K562 (cell line): ENCODE measurements at regions not wholly inside any gene's neighbourhood (a gene's known extent, or its start where the extent isn't known, plus 50 kb on each side); places are given as distances from the start of the nearest gene placed in this dataset.

ENCODE experiments used
- ATAC-seq: fragments of 200-7000 bp; cut with Tn5 transposase; 3 replicates; pipeline ENCODE4 v1.9.1; 2020; ENCODE audit warnings: moderate library complexity
- BruUV-seq: library from RNA; stranded (reverse); fragments of 400-500 nt; replicated peaks from 2 replicates; lab custom pipeline; 2021; lab: Mats Ljungman, UMichigan
- CTCF ChIA-PET: fragments of 300-600 bp; formaldehyde crosslinking; extraction: SDS; loops from one replicate; lab custom pipeline; 2021; ENCODE audit warnings: low intra/inter-chr PET ratio; lab: Yijun Ruan, JAX
- POLR2A ChIA-PET: fragments of 300-600, 350-650 bp; sonication (Branson Sonifier 250); formaldehyde crosslinking; extraction: SDS; loops from one replicate; lab custom pipeline; 2021; ENCODE audit warnings: antibody characterized with exemption, inconsistent platforms; lab: Yijun Ruan, JAX
- DNase-seq, 4 experiments: peaks; one replicate each; pipeline versions ENCODE4 v3.0.0 to v3.0.0-alpha.2; 2011 to 2018; ENCODE audit warnings: low spot score in 3 of 4, mixed read lengths in 3 of 4; ENCODE audit errors: extremely low read depth in 1 of 4
- FAIRE-seq: peaks from 2 replicates; lab custom pipeline; 2011; peaks lifted over from hg19 to GRCh38; lab: Jason Lieb, UNC
- H2AFZ ChIP-seq: 2 replicates; pipeline ENCODE4 v1.6.0; 2011; ENCODE audit warnings: low read depth, low read length, control low read depth, inconsistent platforms
- H3K27ac ChIP-seq: fragments of 200-600 bp; 3 replicates; pipeline ENCODE4 v1.8.0; 2011; ENCODE audit warnings: low read depth, mild to moderate bottlenecking, control low read depth, inconsistent platforms, low read length, moderate library complexity, mixed read lengths; ENCODE audit errors: extremely low read depth
- H3K27me3 ChIP-seq, 2 experiments: fragments of 300-600 bp in 1 of 2; 2 replicates in 1 of 2; 3 replicates in 1 of 2; pipeline versions ENCODE4 v1.6.0 to v1.8.0; 2011; ENCODE audit warnings: inconsistent platforms in 2 of 2, low read length in 2 of 2, mild to moderate bottlenecking in 1 of 2, mixed read lengths in 1 of 2, moderate library complexity in 1 of 2; ENCODE audit not compliant: control insufficient read depth in 2 of 2, insufficient read depth in 2 of 2
- H3K36me3 ChIP-seq: fragments of 300-600 bp; 3 replicates; pipeline ENCODE4 v1.8.0; 2011; ENCODE audit warnings: mild to moderate bottlenecking, low read length, inconsistent platforms; ENCODE audit not compliant: control insufficient read depth, insufficient read depth
- H3K4me1 ChIP-seq, 2 experiments: fragments of 200-600 bp in 1 of 2; replicated peaks in 1 of 2; 2 replicates in 1 of 2; 3 replicates in 1 of 2; pipeline versions ENCODE4 v1.5.1 to v1.8.0; 2011; ENCODE audit warnings: inconsistent platforms in 2 of 2, low read length in 2 of 2, mild to moderate bottlenecking in 1 of 2, mixed read lengths in 1 of 2, moderate library complexity in 1 of 2; ENCODE audit not compliant: control insufficient read depth in 2 of 2, insufficient read depth in 2 of 2
- H3K4me2 ChIP-seq: 2 replicates; pipeline ENCODE4 v1.6.1; 2011; ENCODE audit warnings: low read length, control low read depth, inconsistent platforms, mixed read lengths; ENCODE audit not compliant: insufficient read depth
- H3K4me3 ChIP-seq: fragments of 200-600 bp; sonication (generic), shearing (Covaris generic); 2 replicates; pipeline ENCODE4 v1.5.1; 2016; ENCODE audit warnings: control low read depth, inconsistent platforms
- H3K79me2 ChIP-seq: fragments of 200-600 bp; 3 replicates; pipeline ENCODE4 v1.8.0; 2011; ENCODE audit warnings: low read length, inconsistent platforms; ENCODE audit not compliant: control insufficient read depth, insufficient read depth
- H3K9ac ChIP-seq, 2 experiments: 2 replicates each; pipeline versions ENCODE4 v1.6.0 to v1.6.1; 2011; ENCODE audit warnings: low read depth in 2 of 2, low read length in 2 of 2, control low read depth in 1 of 2, inconsistent platforms in 1 of 2, mild to moderate bottlenecking in 1 of 2, mixed read lengths in 1 of 2; ENCODE audit not compliant: insufficient read depth in 1 of 2
- H3K9me1 ChIP-seq: one replicate; pipeline ENCODE4 v1.6.0; 2011; ENCODE audit warnings: inconsistent platforms, mild to moderate bottlenecking, low read length, moderate library complexity; ENCODE audit not compliant: control insufficient read depth, insufficient read depth
- H3K9me3 ChIP-seq: replicated peaks from 2 replicates; pipeline ENCODE4 v1.5.1; 2011; ENCODE audit warnings: low read depth, low read length, inconsistent platforms; ENCODE audit not compliant: control insufficient read depth, insufficient read depth
- H4K20me1 ChIP-seq: replicated peaks from 2 replicates; pipeline ENCODE4 v1.6.1; 2011; ENCODE audit warnings: low read length, inconsistent platforms, mixed read lengths; ENCODE audit not compliant: control insufficient read depth, insufficient read depth
- ATF1 ChIP-seq, 2 experiments: fragments of 450-650 bp in 1 of 2; IDR thresholded peaks; 2 replicates each; pipeline ENCODE4 v1.6.1; 2016; ENCODE audit warnings: missing compliant biosample characterization in 1 of 2, missing genetic modification characterization in 1 of 2
- BRCA1 ChIP-seq, 2 experiments: fragments of 450-650 bp in 1 of 2; sonication (generic) in 1 of 2; formaldehyde crosslinking in 1 of 2; IDR thresholded peaks; 2 replicates each; pipeline versions ENCODE4 v1.5.0 to v1.6.1; 2017 to 2020; ENCODE audit warnings: mild to moderate bottlenecking in 1 of 2, missing genetic modification reagents in 1 of 2
- CBX1 ChIP-seq: sonication (generic); IDR thresholded peaks from 2 replicates; pipeline ENCODE4 v1.6.1; 2016; ENCODE audit warnings: antibody characterized with exemption, low read depth, mild to moderate bottlenecking
- HES1 ChIP-seq: fragments of 450-650 bp; IDR thresholded peaks from 2 replicates; pipeline ENCODE4 v1.6.1; 2016; ENCODE audit warnings: low read depth, mild to moderate bottlenecking, moderate library complexity
- IFI16 ChIP-seq: fragments of 250-450 bp; sonication (Bioruptor Pico); IDR thresholded peaks from 2 replicates; pipeline ENCODE4 v2.1.2; 2022; ENCODE audit warnings: mild to moderate bottlenecking, inconsistent platforms
- MED1 ChIP-seq: sonication (generic); formaldehyde crosslinking; IDR thresholded peaks from 2 replicates; pipeline ENCODE4 v1.8.1; 2023; ENCODE audit warnings: missing genetic modification reagents, borderline replicate concordance
- NR2C2 ChIP-seq, 2 experiments: fragments of 200-800 bp in 1 of 2; sonication (Bioruptor generic) in 1 of 2; sonication (generic) in 1 of 2; formaldehyde crosslinking in 1 of 2; IDR thresholded peaks; 2 replicates each; pipeline versions ENCODE4 v1.6.1 to v1.8.0; 2016 to 2022; ENCODE audit warnings: mild to moderate bottlenecking in 1 of 2, missing compliant biosample characterization in 1 of 2, missing genetic modification characterization in 1 of 2, missing genetic modification reagents in 1 of 2
- RFX1 ChIP-seq: fragments of 450-650 bp; IDR thresholded peaks from 2 replicates; pipeline ENCODE4 v1.6.1; 2016; ENCODE audit warnings: mild to moderate bottlenecking, moderate library complexity
- SAP30 ChIP-seq: fragments of 200-600 bp; sonication (generic); IDR thresholded peaks from 2 replicates; pipeline ENCODE4 v1.6.1; 2012; ENCODE audit warnings: borderline replicate concordance, low read depth, mild to moderate bottlenecking, moderate library complexity, low read length, control low read depth, inconsistent platforms; ENCODE audit not compliant: insufficient read depth, poor library complexity, severe bottlenecking
- ZNF518B ChIP-seq: fragments of 250-450 bp; sonication (Bioruptor Pico); IDR thresholded peaks from 2 replicates; pipeline ENCODE4 v1.5.0; 2021; ENCODE audit warnings: mild to moderate bottlenecking, moderate library complexity
- WGBS: fragments of 100-300 bp; shearing (Covaris generic); methylation state at CpG from one replicate; pipeline ENCODE4 v1.1.6; 2016; ENCODE audit warnings: low coverage, mixed read lengths; ENCODE audit not compliant: insufficient coverage; ENCODE audit errors: missing lambda C conversion rate; 5-methylcytosine and 5-hydroxymethylcytosine counted together
- in situ Hi-C: fragments of 300-500 bp; cut with MboI; formaldehyde crosslinking; loops from 4 replicates; pipeline ENCODE4 v1.15.0; 2018; ENCODE audit warnings: inconsistent platforms, mixed read lengths
- intact Hi-C: fragments of 100-400 bp; cut with micrococcal nuclease; formaldehyde crosslinking; loops from 2 replicates; pipeline ENCODE4 v1.14.2; 2022

- intact Hi-C loops (no loop called here), in situ Hi-C loops (no loop called here)
- Histone ChIP-seq H3K4me3 (no peak overlapping the region), H3K27ac (no peak overlapping the region), H3K4me2 (no peak overlapping the region), H3K9me3 (no peaks in the 10 kb centered on the region), H4K20me1 (no peaks in the 10 kb centered on the region), H3K79me2 (no peaks in the 10 kb centered on the region), H3K36me3 (no peaks in the 10 kb centered on the region), H2AFZ (no peak overlapping the region), H3K9ac (no peak overlapping the region), H3K9me1 (no peaks in the 10 kb centered on the region), H3K27me3 (no peaks in the 10 kb centered on the region), H3K4me1 (no peaks in the 10 kb centered on the region)
- POLR2A ChIA-PET, result no interaction called here
- BruUV-seq, result no TSS peak
- no peak for FAIRE-seq
- 2% methylated on average over 3 of the region's 3 CpGs for WGBS
- TF ChIP-seq SAP30 (no peak), MED1 (no peak), NR2C2 (CRISPR knock-in tag; IDR thresholded peaks at IDR 0.05) (no peak), NR2C2 (tag; IDR thresholded peaks at IDR 0.05) (no peak), CBX1 (no peak), HES1 (no peak), BRCA1 (IDR thresholded peaks at IDR 0.05) (no peak), BRCA1 (CRISPR knock-in tag; IDR thresholded peaks at IDR 0.05) (no peak), ATF1 (CRISPR knock-in tag; IDR thresholded peaks at IDR 0.05) (no peak), ATF1 (tag; IDR thresholded peaks at IDR 0.05) (no peak), IFI16 (CRISPR knock-in tag) (no peak), ZNF518B (CRISPR knock-in tag) (no peak), RFX1 (no peak)
- no peak for ATAC-seq
- CTCF ChIA-PET, result no interaction called here
- no peak for DNase-seq
Measured at GRCh38 chr1:221527302-221527701, 214.6 kb downstream of the DUSP10 start.
